Ectodermal cell (in vitro differentiated cells): ENCODE measurements at regions not wholly inside any gene's neighbourhood (a gene's known extent, or its start where the extent isn't known, plus 50 kb on each side); places are given as distances from the start of the nearest gene placed in this dataset.
"Not testable (repeated sequence)": the region's sequence is repeated elsewhere in the genome, so short reads cannot be mapped to it uniquely, and the experiment has no call there.

ENCODE experiments used
- H3K27ac ChIP-seq: 2 replicates; pipeline ENCODE4 v1.7.0; 2013; ENCODE audit warnings: mild to moderate bottlenecking, low read depth, low read length; ENCODE audit not compliant: insufficient read depth, poor library complexity, severe bottlenecking
- H3K27me3 ChIP-seq: 2 replicates; pipeline ENCODE4 v1.7.0; 2013; ENCODE audit warnings: mild to moderate bottlenecking, low read length; ENCODE audit not compliant: insufficient read depth, control insufficient read depth, poor library complexity, severe bottlenecking
- H3K36me3 ChIP-seq: one replicate; pipeline ENCODE4 v1.7.0; 2013; ENCODE audit warnings: low read length; ENCODE audit not compliant: control insufficient read depth, insufficient read depth
- H3K4me1 ChIP-seq: one replicate; pipeline ENCODE4 v1.7.0; 2013; ENCODE audit warnings: low read length; ENCODE audit not compliant: control insufficient read depth, insufficient read depth
- H3K4me3 ChIP-seq: 2 replicates; pipeline ENCODE4 v1.7.0; 2013; ENCODE audit warnings: low read depth, low read length, control low read depth; ENCODE audit not compliant: insufficient read depth
- H3K9me3 ChIP-seq: 2 replicates; pipeline ENCODE4 v1.7.0; 2013; ENCODE audit warnings: mild to moderate bottlenecking, low read length, moderate library complexity; ENCODE audit not compliant: control insufficient read depth
- WGBS, 2 experiments: methylation state at CpG; one replicate each; pipeline ENCODE4 v1.1.7; 2013; ENCODE audit warnings: missing lambda C conversion rate in 2 of 2; 5-methylcytosine and 5-hydroxymethylcytosine counted together

DNA sequence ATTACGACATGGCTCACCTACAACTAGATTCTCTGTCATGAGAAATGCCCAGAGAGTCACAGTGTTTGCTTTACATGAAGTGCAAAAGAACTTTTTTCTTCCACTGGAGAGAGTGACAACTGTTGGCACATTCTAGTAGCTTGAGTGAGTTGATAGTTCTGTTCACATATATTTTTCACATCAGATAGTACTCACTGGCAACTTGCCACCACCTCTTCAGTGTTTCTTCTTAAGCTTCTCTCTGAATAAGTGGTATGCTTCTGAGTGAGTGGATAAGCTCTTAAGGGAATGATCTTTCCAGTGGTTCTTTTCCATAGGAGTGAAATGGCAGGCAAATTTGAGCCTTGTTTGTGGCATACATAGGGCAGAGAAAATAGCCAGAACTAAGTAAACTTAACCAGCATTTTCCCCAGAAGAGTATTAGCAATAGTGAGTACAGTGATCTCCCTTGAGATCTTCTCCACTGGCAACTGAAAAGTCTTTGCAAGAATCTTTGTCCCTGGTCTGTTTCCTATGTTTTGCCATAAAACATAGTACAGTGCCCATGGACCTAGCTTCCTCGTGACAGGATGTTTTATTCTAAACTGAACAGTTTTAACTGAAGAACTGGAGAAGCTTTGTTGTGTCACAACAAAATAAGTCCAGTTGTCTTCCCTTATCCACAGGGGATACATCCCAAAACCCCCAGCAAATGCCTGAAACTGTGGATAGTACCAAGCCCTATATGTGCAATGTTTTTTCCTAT is 125.4 kb upstream of the CDK13 start:
- H3K36me3 ChIP-seq = no peaks in the 10 kb centered on the region
- 90 to 94% methylated on average over 2 of the region's 2 CpGs for WGBS, 2 experiments
- H3K9me3 ChIP-seq = no peaks in the 10 kb centered on the region
- no peak overlapping the region for H3K4me3 ChIP-seq
- no peak overlapping the region for H3K27ac ChIP-seq
- no peaks in the 10 kb centered on the region for H3K27me3 ChIP-seq
- H3K4me1 ChIP-seq = peaks cover 6% of the 10 kb centered on the region

DNA sequence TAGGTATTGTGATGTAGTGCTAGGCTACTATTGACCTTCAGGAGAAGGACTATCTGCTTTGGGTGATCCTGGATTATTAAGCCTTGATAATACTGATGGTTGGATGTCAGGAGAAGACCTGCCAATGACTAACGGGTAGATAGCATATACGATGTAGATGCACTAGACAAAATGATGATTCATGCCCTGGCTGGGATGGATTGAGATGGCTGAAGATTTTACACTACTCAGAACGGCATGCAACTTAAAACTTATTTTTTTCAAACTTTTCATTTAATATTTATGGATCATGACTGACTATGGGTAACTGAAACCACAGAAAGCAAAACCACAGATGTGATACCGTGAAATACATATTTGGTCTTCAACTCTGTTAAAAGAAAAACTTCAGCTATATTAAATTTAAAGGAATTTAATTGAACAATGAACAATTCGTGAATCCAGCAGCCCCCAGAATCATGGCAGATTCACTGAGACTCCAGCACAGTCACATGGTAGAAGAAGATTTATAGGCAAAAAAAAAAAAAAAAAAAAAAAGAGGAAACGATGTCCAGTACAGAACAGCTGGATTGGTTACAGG is 124.6 kb upstream of the CDK13 start:
- no peaks in the 10 kb centered on the region for H3K27me3 ChIP-seq
- no peaks in the 10 kb centered on the region for H3K36me3 ChIP-seq
- H3K4me1 ChIP-seq = peaks cover 6% of the 10 kb centered on the region
- 89 to 96% methylated on average over 4 to 6 of the region's 6 CpGs for WGBS, 2 experiments
- no peaks in the 10 kb centered on the region for H3K9me3 ChIP-seq
- no peak overlapping the region for H3K4me3 ChIP-seq
- no peak overlapping the region for H3K27ac ChIP-seq

- WGBS, 2 experiments = 91 to 100% methylated on average over 2 of the region's 2 CpGs
- Histone ChIP-seq H3K4me1 (peaks cover 6% of the 10 kb centered on the region), H3K36me3 (no peaks in the 10 kb centered on the region), H3K27ac (no peak overlapping the region), H3K27me3 (no peaks in the 10 kb centered on the region), H3K4me3 (no peak overlapping the region), H3K9me3 (no peaks in the 10 kb centered on the region)
These were observed 123.9 kb upstream of the CDK13 start for GRCh38 chr7:39826166-39826565.

- no peaks in the 10 kb centered on the region for H3K9me3 ChIP-seq
- H3K36me3 ChIP-seq = no peaks in the 10 kb centered on the region
- H3K4me3 ChIP-seq = no peak overlapping the region
- no peak overlapping the region for H3K27ac ChIP-seq
- peaks cover 6% of the 10 kb centered on the region for H3K4me1 ChIP-seq
- WGBS, 2 experiments = 88 to 96% methylated on average over 2 of the region's 2 CpGs
- H3K27me3 ChIP-seq = peaks cover 14% of the 10 kb centered on the region
These were observed 122.5 kb upstream of the CDK13 start for GRCh38 chr7:39827571-39827970.

DNA sequence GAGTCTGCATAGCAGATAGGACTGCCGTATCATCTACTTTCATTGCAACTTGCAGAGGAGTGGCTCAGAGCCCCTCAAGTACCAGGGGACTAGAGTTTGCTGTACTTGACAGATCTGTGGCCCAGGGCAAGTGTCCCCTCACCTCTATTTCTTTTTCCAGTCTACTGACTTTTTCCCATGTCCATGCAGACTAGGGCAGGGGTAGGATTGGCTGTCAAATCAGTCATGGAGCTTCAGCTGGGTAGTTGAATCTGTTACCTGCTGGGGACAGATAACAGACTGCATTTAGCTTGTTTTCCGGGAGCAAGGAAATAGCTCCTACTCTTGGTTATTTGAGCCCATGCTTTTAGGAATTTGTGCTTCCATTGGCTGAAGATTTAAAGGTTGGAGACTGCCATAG is 121.0 kb upstream of the CDK13 start:
- peaks cover 6% of the 10 kb centered on the region for H3K4me1 ChIP-seq
- H3K27ac ChIP-seq = no peak overlapping the region
- no peaks in the 10 kb centered on the region for H3K36me3 ChIP-seq
- 74 to 78% methylated on average over 2 of the region's 2 CpGs for WGBS, 2 experiments
- H3K27me3 ChIP-seq = peaks cover 24% of the 10 kb centered on the region
- H3K9me3 ChIP-seq = no peaks in the 10 kb centered on the region
- no peak overlapping the region for H3K4me3 ChIP-seq

DNA sequence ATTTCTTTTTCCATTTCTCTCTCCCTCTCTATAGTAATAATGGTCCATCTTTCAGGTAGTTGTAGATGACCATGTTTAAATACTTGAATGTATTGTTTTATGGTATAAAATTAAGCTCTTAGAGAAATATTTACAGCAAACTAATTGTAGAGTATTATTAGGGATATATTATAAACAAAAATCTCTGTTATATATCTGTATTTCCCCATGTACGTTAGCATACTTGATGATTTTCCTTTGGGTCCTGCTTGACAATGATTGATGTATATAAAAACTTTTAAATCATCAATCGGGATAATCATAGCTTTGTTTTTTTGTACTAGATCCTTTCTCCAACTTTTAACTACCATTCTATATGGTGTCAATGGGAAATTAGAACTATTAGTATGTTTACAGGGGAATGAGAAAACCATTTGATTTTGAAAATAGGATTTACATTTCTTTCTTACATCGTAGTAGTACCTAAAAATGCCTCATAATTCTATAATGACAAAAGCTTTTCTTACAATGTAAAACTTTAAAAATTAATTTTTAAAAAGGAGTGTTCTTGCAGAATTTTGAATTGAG is 117.5 kb upstream of the CDK13 start:
- WGBS, 2 experiments = no CpG with 5 or more reads among the region's 3 CpGs
- Histone ChIP-seq H3K4me3 (peak overlapping the region; percentile 33), H3K4me1 (no peaks in the 10 kb centered on the region), H3K27me3 (peaks cover 37% of the 10 kb centered on the region), H3K36me3 (no peaks in the 10 kb centered on the region), H3K9me3 (no peaks in the 10 kb centered on the region), H3K27ac (no peak overlapping the region)

DNA sequence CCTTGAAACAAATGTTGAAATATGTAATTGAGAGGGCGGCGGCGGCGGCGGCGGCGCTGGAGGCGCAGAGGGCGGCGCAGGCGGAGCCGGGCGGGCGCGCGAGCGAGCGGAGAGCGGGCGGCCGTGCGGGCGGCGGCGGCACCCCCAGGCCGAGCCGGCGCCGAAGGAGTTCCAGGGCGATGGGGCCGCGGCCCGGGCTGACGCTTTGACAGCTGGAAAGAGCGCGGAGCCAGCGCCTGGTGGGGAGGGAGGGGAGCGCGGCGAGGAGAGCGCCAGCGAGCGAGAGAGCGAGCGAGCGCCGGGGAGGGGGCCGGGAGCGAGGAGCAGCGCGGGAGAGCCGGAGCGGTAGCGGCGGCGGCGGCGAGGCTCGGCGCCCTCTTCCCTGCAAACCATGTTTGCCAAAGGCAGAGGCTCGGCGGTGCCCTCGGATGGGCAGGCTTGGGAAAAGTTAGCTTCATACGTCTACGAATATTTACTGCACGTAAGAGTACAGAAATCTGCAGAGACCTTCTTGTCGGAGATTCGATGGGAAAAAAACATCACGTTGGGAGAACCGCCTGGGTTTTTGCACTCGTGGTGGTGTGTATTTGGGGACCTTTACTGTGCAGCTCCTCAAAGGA is 116.8 kb upstream of the CDK13 start:
- 0 to 1% methylated on average over 71 of the region's 71 CpGs for WGBS, 2 experiments

DNA sequence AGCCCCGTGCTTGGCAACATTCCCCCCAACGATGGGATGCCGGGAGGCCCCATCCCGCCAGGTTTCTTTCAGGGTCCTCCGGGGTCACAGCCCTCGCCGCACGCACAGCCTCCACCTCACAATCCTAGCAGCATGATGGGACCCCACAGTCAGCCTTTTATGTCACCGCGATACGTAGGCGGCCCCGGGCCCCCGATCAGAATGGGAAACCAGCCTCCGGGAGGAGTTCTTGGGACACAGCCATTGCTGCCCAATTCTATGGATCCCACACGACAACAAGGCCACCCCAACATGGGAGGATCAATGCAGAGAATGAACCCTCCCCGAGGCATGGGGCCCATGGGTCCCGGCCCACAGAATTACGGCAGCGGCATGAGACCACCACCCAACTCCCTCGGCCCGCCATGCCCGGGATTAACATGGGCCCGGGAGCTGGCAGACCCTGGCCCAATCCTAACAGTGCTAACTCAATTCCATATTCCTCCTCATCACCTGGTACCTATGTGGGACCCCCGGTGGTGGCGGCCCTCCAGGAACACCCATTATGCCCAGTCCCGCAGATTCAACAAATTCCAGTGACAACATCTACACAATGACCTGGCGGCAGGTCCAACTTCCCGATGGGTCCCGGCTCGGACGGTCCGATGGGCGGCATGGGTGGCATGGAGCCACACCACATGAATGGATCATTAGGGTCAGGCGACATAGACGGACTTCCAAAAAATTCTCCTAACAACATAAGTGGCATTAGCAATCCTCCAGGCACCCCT is 116.0 kb upstream of the CDK13 start:
- 55 to 59% methylated on average over 36 of the region's 36 CpGs for WGBS, 2 experiments
- not testable (repeated sequence) for H3K36me3 ChIP-seq, H3K27ac ChIP-seq, H3K9me3 ChIP-seq, H3K4me1 ChIP-seq
- Histone ChIP-seq H3K27me3 (peaks cover 37% of the 10 kb centered on the region), H3K4me3 (peak overlapping the region; percentile 33)

More for the DNA sequence above, 116.8 kb upstream of the CDK13 start:
- peak overlapping the region; percentile 33 for H3K4me3 ChIP-seq
- H3K9me3 ChIP-seq, H3K27ac ChIP-seq, H3K4me1 ChIP-seq, H3K36me3 ChIP-seq: not testable (repeated sequence)
- peaks cover 37% of the 10 kb centered on the region for H3K27me3 ChIP-seq

DNA sequence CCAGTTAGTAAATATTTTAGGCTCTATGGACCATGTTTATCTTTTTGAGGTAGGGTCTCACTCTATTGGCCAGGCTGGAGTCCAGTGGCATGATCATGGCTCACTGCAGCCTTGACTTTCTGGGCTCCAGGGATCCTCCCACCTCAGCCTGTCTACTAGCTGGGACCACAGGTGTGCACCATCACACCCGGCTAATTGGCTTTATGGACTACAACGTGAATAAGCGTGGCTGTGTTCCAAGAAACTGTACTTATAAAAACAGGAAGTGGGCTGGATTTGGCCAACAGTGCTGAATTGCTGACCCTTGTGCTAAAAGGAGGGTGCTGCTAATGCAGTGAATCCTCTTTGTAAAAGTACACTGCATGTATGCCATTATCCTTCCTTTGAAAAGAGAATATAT is 111.7 kb upstream of the CDK13 start:
- WGBS, 2 experiments = 92 to 94% methylated on average over 3 of the region's 3 CpGs
- Histone ChIP-seq H3K27me3 (peaks cover 19% of the 10 kb centered on the region), H3K4me1 (no peaks in the 10 kb centered on the region), H3K36me3 (no peaks in the 10 kb centered on the region), H3K27ac (no peak overlapping the region), H3K4me3 (no peak overlapping the region), H3K9me3 (no peaks in the 10 kb centered on the region)

DNA sequence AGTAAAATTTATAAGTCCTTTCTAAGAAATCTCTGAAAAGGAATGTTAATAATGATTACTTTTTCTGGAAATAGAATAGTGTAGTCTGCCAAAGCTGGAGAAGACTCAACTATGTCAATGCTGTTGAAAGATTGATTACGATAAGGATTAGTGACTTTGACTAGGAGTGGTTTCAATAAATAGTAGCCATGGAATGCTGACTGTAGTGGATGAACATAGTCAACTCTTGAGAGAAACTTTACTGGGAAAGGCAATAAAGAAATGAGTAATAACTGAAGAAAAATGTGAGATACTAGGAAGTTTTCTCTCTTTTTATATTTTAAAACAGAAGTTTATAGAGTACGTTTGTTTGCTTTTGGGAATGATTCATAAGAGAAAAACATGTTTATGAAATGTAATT is 105.0 kb upstream of the CDK13 start:
- Histone ChIP-seq H3K36me3 (no peaks in the 10 kb centered on the region), H3K4me1 (no peaks in the 10 kb centered on the region), H3K9me3 (no peaks in the 10 kb centered on the region), H3K27me3 (no peaks in the 10 kb centered on the region), H3K4me3 (no peak overlapping the region), H3K27ac (no peak overlapping the region)
- WGBS, 2 experiments = 80 to 91% methylated on average over 2 of the region's 2 CpGs
